SK-N-MC (cell line): ENCODE measurements at regions not wholly inside any gene's neighbourhood (a gene's known extent, or its start where the extent isn't known, plus 50 kb on each side); places are given as distances from the start of the nearest gene placed in this dataset.

Experiments
- EZH2 ChIP-seq: fragments of 200-600 bp; sonication (generic); IDR thresholded peaks from one replicate; pipeline ENCODE4 v1.6.1; 2017; ENCODE audit warnings: antibody characterized with exemption
- FOXP2 ChIP-seq: optimal IDR thresholded peaks from 2 replicates; pipeline ENCODE3; 2011; ENCODE audit warnings: mild to moderate bottlenecking, moderate library complexity; ENCODE audit not compliant: insufficient read depth; ENCODE audit errors: extremely low read length, control extremely low read depth
- POLR2AphosphoS5 ChIP-seq: IDR thresholded peaks from 2 replicates; pipeline ENCODE4 v1.6.1; 2012; ENCODE audit warnings: mild to moderate bottlenecking, low read depth, low read length, borderline replicate concordance

DNA sequence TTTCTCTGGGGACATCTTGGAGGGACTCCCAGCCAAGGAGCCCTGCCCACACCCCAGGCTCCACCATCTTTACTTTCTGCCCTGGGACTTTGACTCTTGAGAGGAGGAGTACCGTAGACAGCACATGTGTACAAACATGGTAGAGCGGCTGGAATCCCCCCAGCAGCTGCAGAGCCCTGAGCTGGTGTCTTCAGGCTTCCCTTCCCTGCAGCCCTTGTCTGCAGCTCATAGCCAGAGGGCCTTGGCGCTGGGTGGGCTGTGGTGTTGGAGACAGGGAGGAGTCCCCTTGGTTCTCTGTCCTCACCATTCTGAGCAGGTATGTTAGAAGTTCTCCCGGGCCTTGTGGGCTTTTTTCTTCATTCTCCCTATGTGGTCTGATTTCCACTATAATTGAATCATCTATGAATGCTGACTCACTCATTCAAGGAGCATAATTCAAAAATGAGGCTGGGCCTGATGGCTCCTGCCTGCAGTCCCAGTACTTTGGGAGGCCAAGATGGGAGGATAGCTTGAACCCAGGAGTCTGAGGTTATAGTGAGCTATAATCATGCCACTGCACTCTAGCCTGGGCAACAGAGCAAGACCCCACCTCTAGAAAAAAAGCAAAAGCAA is 97.8 kb upstream of the MEF2A start:
- TF ChIP-seq POLR2AphosphoS5 (no peak), EZH2 (no peak), FOXP2 (no peak)
